SHP77 treated with DMSO at 0.1 percent for 48 hours (cell line): ENCODE measurements at regions not wholly inside any gene's neighbourhood (a gene's known extent, or its start where the extent isn't known, plus 50 kb on each side); places are given as distances from the start of the nearest gene placed in this dataset.

Source experiments
- DNase-seq: peaks from one replicate; lab custom pipeline; 2025; lab: John Stamatoyannopoulos, UW

DNA sequence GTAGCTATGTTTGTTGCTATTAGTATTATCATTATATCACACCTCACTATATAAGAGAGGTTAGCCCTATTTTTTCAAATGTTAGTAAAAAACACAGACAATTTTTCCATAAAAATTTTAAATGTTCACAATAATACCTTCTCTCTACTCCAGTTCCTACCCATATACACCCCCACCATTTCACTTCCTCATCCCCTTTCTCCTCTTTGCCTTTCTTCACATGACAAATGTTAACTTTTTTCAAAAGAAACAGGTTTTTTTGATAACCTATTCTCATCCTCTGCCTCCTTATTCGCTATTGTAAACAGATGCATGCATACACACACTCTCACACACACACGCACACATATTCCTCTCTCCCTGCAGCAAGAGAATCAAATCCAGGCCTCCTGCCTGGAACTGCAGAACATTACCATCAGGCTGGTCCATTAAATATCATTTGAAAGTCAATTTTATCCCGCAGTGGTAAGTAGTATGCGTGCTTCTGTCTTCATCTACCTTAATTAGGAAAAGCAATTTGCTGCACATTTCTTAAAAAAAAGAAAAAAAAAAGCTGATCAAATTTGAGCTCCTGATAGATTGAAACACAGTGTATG lies 55.5 kb downstream of the MID1IP1 start:
- no peak for DNase-seq

DNA sequence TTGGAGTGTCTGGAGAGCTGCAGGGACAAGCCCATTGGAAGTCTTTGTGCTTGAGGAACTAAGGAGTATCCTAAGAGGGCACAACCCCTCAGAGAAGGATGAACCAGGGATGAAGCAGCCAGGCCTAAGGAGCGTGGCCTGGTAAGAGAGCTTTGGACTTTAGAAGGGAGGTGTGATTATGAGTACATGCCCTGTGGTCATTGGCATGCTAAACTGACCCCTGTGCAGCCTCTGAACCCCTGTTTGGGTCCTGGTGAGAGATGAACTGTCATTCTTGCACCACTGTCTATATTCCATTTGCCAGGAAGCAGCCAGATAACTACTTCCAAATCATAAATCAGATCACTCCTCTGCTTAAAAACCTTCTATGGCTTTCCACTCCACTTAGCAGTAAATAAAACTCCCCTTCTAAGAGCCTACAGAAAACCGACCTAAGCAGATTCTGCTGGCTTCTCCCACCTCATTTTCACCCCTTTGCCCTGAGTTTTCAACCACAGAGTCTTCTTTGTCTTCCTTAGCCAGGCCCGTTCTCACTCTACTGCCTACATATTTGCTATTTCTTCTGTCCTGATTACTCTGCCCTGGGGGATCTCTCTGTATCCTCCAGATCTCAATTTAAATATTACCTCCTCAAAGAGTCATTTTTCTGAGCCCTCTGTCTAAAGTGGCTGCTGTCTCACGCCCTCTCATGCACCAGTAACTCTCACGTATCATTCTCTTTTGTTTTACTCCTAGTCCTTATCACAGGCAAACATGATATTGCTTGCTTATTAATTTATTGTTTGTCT lies 56.7 kb downstream of the MID1IP1 start:
- DNase-seq: no peak

DNA sequence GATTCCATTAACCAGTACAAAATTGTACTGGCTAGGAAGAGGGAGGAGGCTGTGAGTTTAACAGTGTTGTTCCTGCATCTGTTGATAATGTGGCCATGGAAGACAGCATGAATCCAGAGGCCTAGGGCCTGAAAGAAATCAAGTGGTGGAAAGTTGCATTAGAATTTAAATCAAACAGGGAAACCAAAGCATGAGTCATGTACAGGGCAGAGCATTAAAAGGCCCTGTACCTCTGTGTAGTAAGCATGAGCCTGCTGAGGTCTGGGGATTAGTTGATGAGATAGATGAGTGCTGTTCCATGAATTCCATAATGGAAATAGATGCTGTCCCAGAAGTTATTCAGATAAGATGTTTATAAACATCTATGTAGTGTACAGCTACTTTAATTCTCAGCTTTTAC lies 58.3 kb downstream of the MID1IP1 start:
- no peak for DNase-seq

DNA sequence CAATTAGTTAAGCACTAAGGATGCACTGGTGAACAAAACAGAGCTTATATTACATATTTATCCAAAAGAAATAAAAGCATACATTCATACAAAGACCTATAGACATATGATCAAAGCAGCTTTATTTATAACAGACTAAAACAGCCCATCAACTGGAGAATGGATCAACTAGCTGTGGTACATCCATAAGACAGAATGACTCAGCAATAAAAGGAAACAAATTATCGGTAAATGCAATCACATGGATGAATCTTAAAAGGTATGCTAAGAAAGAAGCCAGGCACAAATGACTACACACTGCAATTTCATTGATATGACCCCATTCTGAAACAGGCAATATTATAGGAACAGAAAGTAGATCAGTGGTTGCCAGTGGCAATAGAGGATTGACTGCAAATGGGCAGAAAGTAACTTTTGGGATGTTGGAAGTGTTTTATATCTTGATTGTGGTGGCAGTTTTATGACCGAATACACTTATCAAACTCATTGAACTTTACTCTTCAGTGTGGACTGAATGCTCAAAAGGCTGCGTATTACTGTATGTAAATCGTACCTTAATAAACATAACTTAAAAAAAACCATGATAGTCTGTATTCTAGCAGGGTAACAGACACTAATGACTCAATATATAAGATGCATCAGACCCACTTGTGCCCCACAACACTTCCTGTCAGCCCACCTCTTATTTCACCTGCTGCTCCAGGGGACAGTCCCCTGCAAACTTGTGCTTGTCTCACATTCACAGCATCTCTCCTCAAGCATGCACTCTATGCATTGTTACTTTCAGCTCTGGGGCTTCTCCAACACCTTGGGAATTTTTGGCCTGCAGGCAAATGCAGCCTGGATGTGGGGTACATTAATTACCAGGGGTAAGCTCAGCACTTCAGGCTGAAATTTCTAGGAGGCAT lies 59.1 kb downstream of the MID1IP1 start:
- DNase-seq: no peak

DNA sequence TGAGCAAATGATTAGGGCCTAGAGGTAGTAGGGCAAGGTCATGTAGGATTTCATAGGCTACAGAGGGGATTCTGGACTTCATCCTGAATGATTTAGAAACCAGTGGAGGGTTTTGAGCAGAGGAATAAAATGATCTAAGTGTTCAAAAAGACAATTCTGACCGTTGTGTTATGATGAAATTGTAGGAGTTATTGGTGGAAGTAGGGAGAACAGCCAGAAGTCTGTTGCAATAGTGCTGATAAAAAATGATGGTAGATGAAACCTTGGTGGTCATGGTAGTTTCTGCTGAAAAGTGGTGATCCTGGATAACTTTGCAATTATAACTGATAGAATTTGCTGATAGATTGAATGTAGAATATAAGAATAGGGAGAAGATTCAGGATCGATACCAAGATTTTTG lies 60.2 kb downstream of the MID1IP1 start:
- DNase-seq: no peak

DNA sequence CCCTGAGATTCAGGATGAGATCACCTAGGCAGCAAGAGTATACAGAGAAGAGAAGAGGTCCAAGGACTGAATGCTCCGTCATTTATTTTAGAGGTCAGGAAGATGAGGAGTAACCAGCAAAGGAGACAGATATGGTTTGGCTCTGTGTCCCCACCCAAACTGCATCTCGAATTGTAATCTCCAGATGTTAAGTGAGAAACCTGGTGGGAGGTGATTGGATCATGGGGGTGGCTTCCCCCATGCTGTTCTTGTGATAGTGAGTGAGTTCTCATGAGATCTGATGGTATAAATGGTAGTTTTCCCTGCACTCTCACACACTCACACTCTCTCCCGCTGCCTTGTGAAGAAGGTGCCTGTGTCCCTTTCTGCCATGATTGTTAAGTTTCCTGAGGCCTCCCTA lies 60.8 kb downstream of the MID1IP1 start:
- DNase-seq: no peak

DNA sequence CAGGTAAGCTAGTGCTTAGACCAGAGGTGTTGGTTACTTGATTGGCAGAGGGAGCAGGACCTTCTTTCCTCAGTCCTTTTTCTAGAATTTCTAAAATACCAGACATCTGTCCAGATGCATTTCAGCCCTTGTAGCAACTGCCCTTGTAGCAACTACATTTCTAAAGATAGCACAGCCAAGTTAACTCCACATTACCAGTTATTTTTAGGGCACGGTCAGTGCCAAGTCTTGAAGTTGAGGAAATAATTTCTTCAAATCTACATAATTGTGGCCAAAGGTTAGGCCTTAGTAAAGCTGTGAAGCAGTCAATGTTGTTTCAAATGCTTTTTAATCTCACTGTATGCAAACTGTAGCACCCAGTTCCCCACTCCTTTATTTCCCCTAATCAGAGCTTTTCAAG lies 62.9 kb downstream of the MID1IP1 start:
- no peak for DNase-seq

DNA sequence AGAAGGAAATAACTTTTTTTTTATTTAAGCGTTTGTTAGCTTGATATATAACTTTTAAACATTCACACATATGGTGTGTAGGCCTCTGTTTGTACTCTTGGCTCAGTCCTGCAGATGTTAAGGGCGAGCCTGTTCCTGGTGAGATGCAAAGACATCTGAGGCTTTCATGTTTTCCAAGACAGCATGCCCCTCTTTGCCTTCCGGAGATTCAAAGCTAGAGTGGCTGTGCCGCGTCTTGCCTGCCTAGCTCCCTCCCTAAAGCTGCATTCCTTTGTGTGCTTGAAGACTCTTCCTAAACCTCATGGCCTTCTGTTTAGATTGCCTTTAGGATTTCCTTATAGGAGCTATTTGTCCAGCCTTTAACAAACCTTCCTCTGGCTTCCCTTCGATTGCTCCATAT lies 67.1 kb downstream of the MID1IP1 start:
- DNase-seq: no peak

DNA sequence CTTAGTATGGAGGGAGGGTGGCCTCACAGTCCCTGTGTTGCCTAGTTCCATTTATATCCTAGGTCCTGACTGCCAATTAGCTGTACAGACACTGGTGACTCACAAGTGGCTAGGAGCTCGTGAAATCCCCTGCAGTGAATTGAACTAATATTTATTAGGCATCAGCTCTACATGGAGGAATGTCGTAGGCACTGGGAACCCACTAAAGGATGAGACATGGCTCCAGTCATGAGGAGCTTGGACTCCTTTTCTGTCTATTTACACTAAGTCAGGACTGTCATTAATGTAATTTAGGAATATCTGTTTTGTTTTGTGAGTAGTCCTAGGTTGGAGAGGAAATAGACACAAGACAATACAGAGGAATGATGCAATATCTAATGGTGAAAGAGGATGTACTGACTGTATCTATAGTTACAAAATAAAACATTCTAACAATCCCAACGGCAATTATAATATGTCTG lies 67.7 kb downstream of the MID1IP1 start:
- no peak for DNase-seq

DNA sequence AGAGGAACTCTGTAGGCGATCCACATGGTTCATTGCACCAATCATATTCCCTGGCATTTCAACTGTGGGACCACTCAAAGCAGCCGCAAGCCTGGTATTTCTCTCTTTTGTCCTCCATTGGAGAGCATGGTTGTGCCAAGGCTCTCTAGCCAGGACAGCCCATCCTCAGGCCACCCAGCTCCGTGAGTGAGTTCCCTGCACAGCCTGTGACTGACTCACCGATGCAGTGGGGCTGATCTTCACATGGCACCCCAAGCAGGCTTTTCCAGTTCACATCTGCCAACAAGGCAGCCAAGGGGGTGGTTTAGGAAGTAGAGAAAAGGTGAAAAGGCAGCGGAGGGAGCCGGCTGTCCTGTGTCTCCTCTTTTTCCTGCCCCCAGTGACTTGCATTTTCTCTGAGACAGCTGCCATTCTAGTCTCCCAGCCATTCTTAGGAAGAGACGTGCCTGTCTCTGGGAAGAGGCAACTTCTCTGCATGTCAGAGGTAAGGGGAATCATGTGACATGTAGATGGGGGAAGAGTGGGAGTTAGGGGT lies 69.2 kb downstream of the MID1IP1 start:
- DNase-seq: no peak

DNA sequence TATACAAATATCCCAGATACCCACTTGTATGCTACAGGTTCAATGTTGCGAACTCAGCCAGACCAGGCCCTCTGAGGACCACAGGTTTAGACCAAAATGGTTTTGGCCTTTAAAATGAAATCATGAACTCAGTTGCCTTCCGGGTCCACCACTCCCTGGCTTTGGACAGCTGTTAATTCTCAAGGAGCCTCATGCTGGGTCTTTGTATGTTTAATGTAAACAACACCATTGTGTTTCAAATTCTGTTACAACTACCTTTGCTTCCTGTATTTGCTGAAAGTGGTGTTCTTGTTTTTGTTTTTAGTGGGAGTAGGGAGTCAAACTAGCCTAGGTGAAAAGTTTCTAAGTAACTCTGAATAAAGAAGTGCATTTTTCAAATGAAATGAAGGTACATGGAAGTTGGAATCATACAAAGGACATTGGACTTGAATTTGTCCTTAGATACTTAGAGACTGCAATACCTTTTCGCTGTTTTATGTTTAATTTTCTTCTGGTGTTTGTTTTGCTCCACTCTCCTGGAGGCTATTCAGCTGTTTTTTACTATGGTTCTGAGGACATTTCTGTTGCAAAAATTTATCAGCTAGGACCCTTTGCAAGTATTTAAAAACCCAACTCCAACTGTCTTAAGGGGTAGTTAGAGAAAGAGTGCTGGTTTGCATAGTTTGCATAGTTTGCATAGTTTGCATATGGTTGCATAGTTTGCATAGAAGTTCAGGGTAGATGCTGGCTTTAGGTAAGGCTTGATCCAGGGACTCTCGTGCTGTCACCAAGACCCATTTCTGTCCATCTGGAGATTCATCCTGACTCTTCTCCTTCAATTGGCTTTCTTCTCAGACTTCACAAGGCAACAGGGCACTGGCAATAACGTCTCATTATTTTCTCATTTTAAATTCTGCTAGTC lies 70.1 kb downstream of the MID1IP1 start:
- no peak for DNase-seq

DNA sequence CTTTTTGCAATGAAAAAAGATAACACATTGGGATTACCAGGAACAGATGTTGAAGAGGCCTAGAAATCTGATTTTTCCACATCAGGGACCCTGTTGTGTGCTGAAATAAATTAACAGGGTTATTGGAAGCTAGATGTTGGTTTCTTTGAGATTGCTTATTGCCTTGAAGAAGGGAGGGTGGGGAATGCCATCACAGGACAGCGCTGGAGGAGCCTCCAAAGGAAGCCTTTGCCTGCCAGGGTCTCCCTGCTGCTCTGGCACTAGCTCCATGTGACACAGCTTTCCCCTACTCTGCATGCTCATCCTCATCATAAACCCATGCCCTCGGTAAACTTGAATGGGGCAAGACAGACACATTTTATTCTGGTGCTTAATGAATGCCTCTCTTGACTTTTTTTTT lies 76.1 kb downstream of the MID1IP1 start:
- DNase-seq: no peak

DNA sequence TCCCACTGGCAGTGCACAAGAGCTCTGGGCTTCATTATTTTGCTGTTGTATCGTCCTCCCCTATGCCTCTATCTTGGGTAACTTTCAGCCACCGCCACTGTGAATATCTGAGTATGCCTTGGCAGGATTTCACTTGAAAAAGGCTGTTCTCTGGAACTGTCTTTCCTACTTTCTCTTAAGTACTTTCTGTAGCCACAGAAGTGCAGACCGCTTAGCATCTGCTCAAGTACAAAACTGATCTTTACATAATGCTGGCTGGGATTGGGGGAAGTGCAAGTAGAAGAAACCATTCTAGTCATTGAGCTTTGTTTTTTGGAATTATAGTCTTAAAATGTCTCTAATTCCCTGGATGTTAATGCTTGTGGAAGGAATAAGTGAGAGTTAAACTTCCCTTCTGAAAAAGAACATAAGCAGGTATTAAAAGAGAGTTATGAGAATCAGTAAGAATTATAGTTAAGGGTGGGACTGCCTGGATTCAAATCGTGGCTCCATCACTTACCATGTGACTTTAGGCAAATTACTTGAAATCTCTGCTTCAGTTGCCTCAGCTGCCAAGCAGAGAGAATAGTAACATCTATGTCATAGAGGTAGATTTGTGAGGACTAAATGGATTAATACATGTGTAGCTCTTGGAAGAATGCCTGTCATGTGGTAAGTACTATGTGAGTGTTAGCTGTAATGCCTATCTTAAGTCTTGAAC lies 77.5 kb downstream of the MID1IP1 start:
- DNase-seq: no peak

DNA sequence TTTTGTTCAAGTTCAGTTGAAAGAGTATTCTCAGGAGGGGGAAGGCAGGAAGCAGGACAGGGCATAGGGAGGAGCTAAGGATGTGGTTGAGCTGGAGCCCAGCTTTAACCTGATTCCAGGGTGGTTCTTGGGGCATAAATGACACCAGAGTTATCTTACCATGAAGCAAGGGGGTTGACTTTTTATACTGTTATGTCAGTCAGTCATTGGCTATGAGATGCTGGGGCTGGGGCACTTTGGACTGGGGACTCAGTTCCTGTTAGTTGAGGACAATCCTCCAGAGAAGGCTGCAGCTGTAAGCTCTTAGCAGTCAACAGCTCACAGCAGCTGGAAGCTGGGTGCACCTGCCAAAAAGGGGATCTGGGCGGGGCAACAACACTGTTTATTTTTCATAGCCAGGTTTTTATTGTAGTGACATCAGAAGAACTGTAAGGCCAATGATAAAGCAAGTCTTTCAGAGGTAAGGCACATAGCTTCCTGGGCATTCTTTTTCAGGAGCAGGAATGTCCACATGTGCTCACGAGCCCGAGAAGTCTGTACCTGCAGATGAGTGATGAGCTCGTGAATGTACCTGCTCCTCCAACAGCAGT lies 78.5 kb downstream of the MID1IP1 start:
- peak; percentile 45 for DNase-seq

DNA sequence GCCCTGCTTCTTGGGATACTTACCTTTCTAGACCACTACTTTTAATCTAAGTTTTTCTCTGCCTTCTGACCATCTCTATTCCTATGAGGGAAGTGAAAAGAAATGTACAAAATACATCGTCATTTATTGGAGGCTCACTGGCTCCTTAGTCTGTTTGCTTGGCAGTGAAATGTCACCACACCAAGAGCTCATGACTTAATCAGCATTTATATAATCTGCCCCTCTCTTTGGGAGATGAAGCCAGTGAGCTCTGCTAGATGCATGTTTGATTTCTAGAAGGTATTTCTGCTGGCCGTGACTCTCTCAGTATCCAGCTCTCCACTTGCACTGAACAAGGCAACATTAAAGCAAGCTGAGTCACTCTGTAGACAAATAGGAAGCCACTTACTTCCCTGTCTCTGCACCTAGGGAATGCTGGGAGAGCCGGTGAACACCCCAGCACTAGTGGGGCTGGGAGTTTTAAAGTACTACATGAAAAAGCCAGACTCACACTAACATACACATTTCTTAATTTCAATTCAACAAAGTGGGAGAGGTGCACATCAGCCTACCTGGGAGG lies 79.1 kb downstream of the MID1IP1 start:
- DNase-seq: no peak

DNA sequence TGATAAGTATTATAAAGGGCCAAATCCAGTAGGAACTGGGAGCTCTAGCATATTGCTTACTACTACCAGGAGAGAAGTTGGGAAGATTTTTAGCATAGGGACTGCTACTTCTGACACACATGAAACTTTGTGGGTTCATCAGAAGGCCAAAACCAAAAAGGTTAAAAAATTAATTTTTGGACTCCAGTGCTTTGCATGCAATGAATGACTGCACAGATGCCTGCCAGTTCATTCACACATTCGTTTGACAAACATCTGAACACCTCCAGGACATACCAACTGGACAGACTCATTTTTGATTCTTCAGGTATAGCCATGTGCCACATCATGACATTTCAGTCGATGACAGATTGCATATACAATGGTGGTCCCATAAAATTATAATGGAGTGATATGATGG lies 79.8 kb downstream of the MID1IP1 start:
- no peak for DNase-seq

DNA sequence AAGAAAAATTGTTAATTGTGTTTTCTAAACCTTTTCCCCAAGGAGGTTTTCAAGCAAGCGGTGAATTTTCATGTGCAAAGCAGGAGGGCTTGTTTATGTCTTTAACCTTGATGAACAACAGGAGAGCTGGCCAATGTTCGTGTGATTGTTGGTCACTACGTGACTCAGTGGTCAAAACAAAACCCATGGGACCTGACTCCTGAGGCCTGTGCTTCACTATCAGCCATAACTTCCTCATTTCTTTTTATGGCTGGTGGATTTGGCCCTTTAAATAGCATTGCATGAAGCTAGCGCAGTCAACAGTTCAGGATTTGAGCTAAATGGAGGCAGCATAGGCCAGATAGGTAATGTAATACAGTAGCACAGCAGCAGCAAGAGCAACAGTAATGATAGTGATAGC lies 80.5 kb downstream of the MID1IP1 start:
- no peak for DNase-seq

DNA sequence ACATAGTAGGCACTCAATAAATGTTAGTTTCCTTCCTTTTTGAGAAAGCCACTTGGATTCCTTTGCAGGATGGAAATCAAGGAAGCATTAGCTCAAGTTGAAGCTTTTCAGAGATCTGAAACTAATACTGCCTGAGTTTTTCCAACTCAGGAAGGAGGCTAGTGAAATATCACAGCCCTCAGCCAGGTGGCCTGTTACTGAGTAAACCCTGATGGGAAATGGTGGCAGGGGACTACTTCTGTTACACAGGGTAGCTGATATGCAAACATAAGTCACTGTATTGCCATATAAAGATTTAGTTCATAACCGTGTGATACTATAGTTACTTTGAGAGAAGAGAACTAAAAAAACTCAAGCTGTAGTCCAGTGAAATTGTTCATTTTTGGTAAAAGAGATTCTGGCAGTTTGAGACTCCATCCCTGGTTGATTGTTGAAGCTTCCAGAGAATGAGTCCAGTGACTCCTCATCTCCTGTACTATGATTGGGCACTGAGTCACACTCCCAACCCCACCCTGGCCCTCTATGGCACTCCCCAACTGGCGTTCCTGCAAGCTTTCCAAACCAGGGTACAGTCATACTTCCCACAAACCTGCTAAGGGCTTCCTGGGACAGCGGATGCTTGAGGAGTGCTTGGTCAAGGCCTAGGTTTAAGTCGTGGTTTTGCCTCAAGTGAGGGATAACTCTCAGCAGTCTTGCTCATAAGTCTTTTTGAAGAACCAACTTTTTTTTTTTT lies 81.8 kb downstream of the MID1IP1 start:
- DNase-seq: no peak

DNA sequence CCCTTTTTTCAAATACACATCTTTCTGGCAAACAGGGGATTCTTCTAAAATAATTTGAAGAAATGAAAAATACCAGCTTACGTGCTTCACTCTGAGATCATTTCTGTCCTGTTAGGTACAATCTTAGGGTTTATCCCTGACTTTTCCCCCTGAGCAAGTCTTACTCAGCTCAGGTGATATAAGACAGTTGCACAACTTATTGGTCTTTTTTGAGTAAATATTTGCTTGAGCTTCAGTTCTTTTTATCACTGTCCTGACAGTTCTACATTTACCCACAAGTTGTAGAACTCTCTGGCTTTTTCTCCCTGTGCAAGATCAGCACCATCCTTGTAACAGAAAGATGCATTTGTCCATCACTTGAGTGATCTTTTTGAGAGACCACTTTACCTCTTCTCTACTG lies 84.9 kb downstream of the MID1IP1 start:
- no peak for DNase-seq
